ENCODE measurements at regions not wholly inside any gene's neighbourhood (a gene's known extent, or its start where the extent isn't known, plus 50 kb on each side); places are given as distances from the start of the nearest gene placed in this dataset.

DNA sequence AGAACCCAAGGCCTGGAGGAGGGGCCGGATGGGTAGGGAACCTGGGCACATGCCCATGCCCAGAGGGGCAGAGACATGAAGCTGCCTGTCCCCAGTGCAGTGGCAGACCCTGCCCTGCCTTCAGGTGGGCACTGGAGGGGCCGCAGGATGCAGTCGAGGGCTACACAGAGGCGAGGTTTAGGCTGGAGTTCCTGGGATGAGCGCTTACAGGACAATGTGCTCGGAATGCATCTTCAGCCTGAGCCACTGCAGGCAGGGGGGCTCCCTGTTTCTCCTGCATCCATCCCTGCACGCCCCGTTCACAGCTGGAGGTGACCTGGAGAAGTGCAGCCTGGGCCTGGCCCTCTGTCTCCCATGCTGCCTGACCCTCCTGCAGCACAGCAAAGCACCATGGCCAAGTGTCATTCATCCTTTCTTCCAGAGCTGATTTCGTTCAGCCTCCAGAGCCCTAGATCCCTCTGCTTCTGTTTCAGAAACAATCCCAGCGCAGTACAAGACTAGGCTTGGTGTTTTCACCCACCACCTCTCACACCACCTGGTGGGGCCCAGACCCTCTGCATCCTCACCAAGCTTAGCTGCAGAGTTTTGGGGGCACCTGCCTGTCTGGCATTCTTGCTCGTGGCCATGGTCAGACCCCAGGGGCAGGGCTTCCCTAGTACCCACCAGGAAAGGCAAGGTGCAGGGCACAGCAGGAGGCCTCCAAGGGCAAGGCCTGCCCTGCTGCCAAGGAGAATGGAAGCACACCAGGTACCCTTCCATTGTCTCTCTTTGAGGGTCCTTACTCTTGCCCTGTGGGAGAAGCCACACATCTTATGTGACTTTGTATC is 311.9 kb downstream of the TCERG1L start:
- Mint-ChIP-seq H3K36me3 (ENCODE audit: low read depth) (no peaks in the 10 kb centered on the region), H3K4me1 (ENCODE audit: low read depth) (no peaks in the 10 kb centered on the region), H3K4me3 (ENCODE audit: low read depth) (no peak overlapping the region), H3K27ac (no peak overlapping the region), H3K27me3 (ENCODE audit: low read depth) (no peaks in the 10 kb centered on the region), H3K9me3 (no peaks in the 10 kb centered on the region)
- DNase-seq (ENCODE audit: low spot score): no peak
- intact Hi-C loops (cut with micrococcal nuclease): no loop called here

DNA sequence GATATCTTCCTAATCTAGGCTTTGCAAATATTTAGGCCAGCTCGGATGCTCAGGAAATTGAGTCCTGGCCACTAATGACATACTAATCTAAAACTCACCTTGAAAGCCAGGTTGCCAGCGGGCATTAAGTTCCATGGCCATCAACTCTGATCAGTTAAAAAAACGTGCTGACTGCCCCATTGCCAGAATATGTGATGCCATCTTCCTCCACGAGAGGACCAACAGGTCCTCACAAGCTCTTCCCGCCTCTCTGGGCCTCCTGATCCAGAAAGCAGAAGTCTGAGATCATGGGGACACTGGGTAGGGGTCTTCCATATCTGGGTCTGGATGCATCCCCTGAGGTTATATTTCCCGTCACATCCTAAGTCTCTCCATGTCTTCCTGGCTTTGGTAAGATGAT is 311.3 kb downstream of the TCERG1L start:
- Mint-ChIP-seq H3K27ac (no peak overlapping the region), H3K9me3 (no peaks in the 10 kb centered on the region), H3K4me3 (ENCODE audit: low read depth) (no peak overlapping the region), H3K27me3 (ENCODE audit: low read depth) (no peaks in the 10 kb centered on the region), H3K4me1 (ENCODE audit: low read depth) (no peaks in the 10 kb centered on the region), H3K36me3 (ENCODE audit: low read depth) (no peaks in the 10 kb centered on the region)
- no peak for DNase-seq (ENCODE audit: low spot score)
- intact Hi-C loops (cut with micrococcal nuclease): no loop called here

GRCh38 chr10:131000743-131001142 is 310.8 kb downstream of the TCERG1L start:
- no peaks in the 10 kb centered on the region for H3K4me1 Mint-ChIP-seq (ENCODE audit: low read depth)

DNA sequence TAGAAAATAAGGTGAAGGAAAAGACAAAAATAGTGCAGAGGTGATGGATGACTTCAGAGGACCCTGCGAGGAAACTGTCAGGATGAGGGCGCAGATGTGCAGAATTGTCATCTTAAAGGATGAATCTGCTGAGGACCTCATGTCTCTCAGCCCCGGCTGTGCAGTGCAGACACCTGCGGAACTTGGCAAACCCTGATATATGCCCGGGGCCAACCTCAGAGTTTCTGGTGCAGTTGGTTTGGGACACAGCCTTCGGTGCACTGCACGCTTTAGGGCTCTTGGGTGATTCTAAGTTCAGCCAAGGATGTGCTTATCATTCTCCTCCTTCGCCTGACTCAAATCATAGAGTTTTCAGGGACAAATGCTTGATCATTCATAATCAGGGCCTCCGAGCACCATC is 310.1 kb downstream of the TCERG1L start:
- no peaks in the 10 kb centered on the region for H3K27me3 Mint-ChIP-seq (ENCODE audit: low read depth)
- no peak overlapping the region for H3K4me3 Mint-ChIP-seq (ENCODE audit: low read depth)
- H3K27ac Mint-ChIP-seq: no peak overlapping the region
- H3K36me3 Mint-ChIP-seq (ENCODE audit: low read depth): no peaks in the 10 kb centered on the region
- intact Hi-C loops (cut with micrococcal nuclease): no loop called here
- DNase-seq (ENCODE audit: low spot score): no peak
- H3K4me1 Mint-ChIP-seq (ENCODE audit: low read depth): no peaks in the 10 kb centered on the region
- H3K9me3 Mint-ChIP-seq: no peaks in the 10 kb centered on the region

More at GRCh38 chr10:131000743-131001142, 310.8 kb downstream of the TCERG1L start:
- DNase-seq (ENCODE audit: low spot score): no peak
- Mint-ChIP-seq H3K36me3 (ENCODE audit: low read depth) (no peaks in the 10 kb centered on the region), H3K27ac (no peak overlapping the region), H3K9me3 (no peaks in the 10 kb centered on the region), H3K27me3 (ENCODE audit: low read depth) (no peaks in the 10 kb centered on the region), H3K4me3 (ENCODE audit: low read depth) (no peak overlapping the region)
- intact Hi-C loops (cut with micrococcal nuclease): no loop called here

DNA sequence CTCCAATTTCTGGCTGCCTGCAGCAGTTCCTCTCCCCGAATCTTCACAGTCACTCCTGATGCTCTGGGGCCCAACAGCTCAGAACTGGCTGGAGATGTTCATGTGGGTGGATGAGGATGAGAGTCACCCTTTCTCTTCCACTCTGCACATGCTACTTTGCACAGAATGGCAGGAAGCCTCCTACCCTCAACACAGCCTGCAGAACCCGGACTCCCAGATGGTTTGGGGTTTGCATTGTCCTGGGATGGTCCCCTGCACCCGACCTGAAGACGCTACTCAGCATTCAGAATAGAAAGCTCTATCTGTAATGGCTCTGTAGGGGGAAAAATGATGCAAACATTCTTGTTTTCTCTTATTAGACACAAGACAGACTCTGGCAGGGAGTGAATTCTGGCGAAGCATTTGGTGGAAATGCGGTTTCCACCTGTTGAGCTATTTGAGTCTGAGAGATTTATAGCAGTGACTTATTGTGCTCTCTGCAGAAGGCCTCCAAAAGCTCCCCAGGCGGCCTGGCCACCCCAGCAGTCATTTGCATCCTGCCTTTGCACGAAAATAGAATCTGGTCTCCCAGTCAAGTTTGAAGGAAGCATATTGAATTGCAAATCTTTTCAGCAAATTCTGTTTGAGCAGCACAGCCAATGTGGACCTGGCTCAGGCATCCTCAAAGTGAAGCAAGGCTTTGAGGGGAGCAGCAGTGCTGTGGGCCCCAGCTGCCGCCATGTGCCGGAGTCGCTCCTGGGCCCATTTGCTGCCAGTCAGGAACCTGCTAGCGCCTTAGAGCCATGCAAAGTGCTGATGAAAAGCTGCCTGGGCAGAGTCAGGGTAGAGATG is 309.3 kb downstream of the TCERG1L start:
- H3K4me1 Mint-ChIP-seq (ENCODE audit: low read depth): no peaks in the 10 kb centered on the region
- intact Hi-C loops (cut with micrococcal nuclease): no loop called here
- H3K36me3 Mint-ChIP-seq (ENCODE audit: low read depth): no peaks in the 10 kb centered on the region
- H3K27me3 Mint-ChIP-seq (ENCODE audit: low read depth): no peaks in the 10 kb centered on the region
- DNase-seq (ENCODE audit: low spot score): no peak
- no peaks in the 10 kb centered on the region for H3K9me3 Mint-ChIP-seq
- H3K27ac Mint-ChIP-seq: no peak overlapping the region
- no peak overlapping the region for H3K4me3 Mint-ChIP-seq (ENCODE audit: low read depth)

- no peak overlapping the region for H3K27ac Mint-ChIP-seq
- H3K27me3 Mint-ChIP-seq (ENCODE audit: low read depth): no peaks in the 10 kb centered on the region
- H3K9me3 Mint-ChIP-seq: no peaks in the 10 kb centered on the region
- DNase-seq (ENCODE audit: low spot score): no peak
- no peaks in the 10 kb centered on the region for H3K4me1 Mint-ChIP-seq (ENCODE audit: low read depth)
- no peaks in the 10 kb centered on the region for H3K36me3 Mint-ChIP-seq (ENCODE audit: low read depth)
- intact Hi-C loops (cut with micrococcal nuclease): no loop called here
- no peak overlapping the region for H3K4me3 Mint-ChIP-seq (ENCODE audit: low read depth)
Observed at GRCh38 chr10:131003455-131003854, 308.1 kb downstream of the TCERG1L start.

DNA sequence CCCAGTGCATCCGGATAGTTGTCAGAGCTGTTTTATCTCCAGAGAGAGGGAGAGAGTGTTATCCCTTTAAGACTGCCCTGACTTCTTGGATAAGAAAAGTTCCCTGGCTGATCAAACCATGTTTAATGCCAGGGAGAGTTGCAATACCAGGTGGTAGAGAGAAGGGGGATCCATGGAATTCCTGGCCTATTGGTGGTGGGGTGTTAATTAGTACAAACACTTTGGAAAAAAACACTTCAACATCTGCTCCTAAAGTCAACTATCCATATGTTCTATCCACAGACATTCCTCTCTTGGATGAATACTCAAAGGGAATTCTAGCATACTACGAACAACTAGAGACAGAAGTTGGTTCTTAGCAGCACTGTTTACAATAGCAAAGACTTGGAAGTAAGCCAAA is 307.2 kb downstream of the TCERG1L start:
- no peak for DNase-seq (ENCODE audit: low spot score)
- no peaks in the 10 kb centered on the region for H3K36me3 Mint-ChIP-seq (ENCODE audit: low read depth)
- no peaks in the 10 kb centered on the region for H3K27me3 Mint-ChIP-seq (ENCODE audit: low read depth)
- no peaks in the 10 kb centered on the region for H3K4me1 Mint-ChIP-seq (ENCODE audit: low read depth)
- H3K9me3 Mint-ChIP-seq: no peaks in the 10 kb centered on the region
- H3K4me3 Mint-ChIP-seq (ENCODE audit: low read depth): no peak overlapping the region
- intact Hi-C loops (cut with micrococcal nuclease): no loop called here
- no peak overlapping the region for H3K27ac Mint-ChIP-seq

DNA sequence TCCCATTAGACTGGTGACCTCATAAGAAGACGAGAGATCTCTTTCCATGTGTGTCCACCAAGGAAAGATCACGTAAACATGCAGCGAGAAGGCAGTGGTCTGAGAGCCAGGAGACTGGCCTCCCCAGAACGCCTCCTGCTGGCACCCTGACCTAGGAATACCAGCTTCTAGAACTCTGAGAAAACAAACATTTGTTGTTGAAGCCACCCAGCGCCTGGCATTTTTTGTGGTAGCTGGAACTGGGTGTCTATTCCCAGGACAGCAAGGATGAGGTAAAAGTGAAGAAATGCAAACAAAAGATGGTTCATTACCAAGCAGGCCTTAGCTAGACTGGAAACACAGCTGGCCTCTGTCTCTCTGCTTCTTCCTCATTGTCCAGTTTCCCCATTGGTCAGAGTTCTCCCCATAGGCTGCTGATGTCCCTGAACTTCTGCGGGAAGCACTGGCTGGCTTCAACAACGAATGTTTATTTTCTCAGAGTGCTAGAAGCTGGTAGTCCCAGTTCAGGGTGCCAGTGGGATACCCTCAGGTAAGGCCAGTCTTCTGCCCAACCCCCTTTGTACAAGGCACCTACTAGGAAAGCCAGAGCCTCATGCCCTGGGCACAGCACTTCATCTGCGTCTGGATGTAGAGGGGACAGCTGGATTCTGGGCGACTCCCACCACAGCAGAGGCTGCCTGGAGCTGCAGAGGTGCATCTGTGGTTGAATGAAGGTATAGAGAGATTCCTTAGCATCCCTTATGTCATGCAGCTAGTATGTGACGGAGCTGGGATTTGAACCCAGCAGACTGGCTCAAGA is 304.9 kb downstream of the TCERG1L start:
- intact Hi-C loops (cut with micrococcal nuclease): no loop called here
- H3K9me3 Mint-ChIP-seq: no peaks in the 10 kb centered on the region
- H3K4me3 Mint-ChIP-seq (ENCODE audit: low read depth): no peak overlapping the region
- H3K27ac Mint-ChIP-seq: no peak overlapping the region
- H3K36me3 Mint-ChIP-seq (ENCODE audit: low read depth): no peaks in the 10 kb centered on the region
- no peaks in the 10 kb centered on the region for H3K27me3 Mint-ChIP-seq (ENCODE audit: low read depth)
- DNase-seq (ENCODE audit: low spot score): no peak
- H3K4me1 Mint-ChIP-seq (ENCODE audit: low read depth): no peaks in the 10 kb centered on the region

DNA sequence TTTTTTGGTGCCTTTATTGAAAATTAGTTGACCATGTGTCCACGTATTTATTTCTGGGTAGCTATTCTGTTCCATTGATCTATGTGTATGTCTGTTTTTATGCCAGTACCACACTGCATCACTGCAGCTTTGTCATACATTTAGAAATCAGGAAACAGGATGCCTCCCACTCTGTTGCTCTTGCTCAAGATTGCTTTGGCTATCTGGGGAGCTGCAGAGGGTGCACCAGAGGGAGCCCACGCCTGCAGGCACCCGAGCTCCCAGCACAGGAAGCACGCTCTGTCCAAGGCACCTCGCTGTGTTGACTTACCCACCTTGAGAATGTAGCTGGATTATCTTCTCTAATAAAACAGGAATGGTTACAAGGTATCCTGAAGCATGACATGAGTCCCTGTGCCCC is 301.7 kb downstream of the TCERG1L start:
- no peak for DNase-seq (ENCODE audit: low spot score)
- no peaks in the 10 kb centered on the region for H3K36me3 Mint-ChIP-seq (ENCODE audit: low read depth)
- H3K4me1 Mint-ChIP-seq (ENCODE audit: low read depth): no peaks in the 10 kb centered on the region
- no peaks in the 10 kb centered on the region for H3K27me3 Mint-ChIP-seq (ENCODE audit: low read depth)
- no peak overlapping the region for H3K27ac Mint-ChIP-seq
- no peaks in the 10 kb centered on the region for H3K9me3 Mint-ChIP-seq
- no peak overlapping the region for H3K4me3 Mint-ChIP-seq (ENCODE audit: low read depth)
- intact Hi-C loops (cut with micrococcal nuclease): no loop called here

DNA sequence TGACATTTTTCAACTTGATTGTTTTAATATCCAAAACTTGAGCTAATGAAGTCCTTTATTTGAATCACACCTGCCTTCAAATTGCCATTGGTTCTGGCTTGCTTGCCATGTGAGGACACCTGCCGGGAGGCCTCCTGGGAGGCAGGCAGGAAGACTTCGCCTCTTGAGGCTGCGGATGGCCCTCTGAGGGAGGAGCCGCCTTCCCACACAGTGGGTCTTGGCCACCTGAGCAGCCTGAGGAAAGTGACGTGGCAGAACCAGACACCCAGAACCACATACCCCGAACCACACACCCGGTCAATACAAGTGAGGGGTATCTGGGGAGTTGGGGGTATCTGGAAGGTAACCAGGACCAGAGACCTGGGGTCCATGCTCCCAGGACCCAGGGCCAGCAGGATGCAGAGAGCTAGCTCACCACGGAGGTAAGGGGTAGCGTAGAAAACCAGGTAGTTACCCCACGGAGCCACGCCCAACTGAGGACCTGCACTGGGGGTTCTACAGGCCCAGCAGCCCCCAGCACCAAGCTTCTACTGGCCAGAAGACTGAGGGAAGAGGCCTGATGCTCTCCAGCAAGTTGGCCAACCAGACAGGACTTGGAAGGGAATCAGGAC is 300.5 kb downstream of the TCERG1L start:
- H3K27ac Mint-ChIP-seq: no peak overlapping the region
- H3K4me1 Mint-ChIP-seq (ENCODE audit: low read depth): no peaks in the 10 kb centered on the region
- H3K4me3 Mint-ChIP-seq (ENCODE audit: low read depth): no peak overlapping the region
- H3K36me3 Mint-ChIP-seq (ENCODE audit: low read depth): no peaks in the 10 kb centered on the region
- H3K9me3 Mint-ChIP-seq: no peaks in the 10 kb centered on the region
- no peaks in the 10 kb centered on the region for H3K27me3 Mint-ChIP-seq (ENCODE audit: low read depth)
- intact Hi-C loops (cut with micrococcal nuclease): no loop called here
- DNase-seq (ENCODE audit: low spot score): no peak

GRCh38 chr10:131011936-131012640 is 299.4 kb downstream of the TCERG1L start:
- no peak overlapping the region for H3K4me3 Mint-ChIP-seq (ENCODE audit: low read depth)
- no peak for DNase-seq (ENCODE audit: low spot score)
- intact Hi-C loops (cut with micrococcal nuclease): no loop called here
- no peaks in the 10 kb centered on the region for H3K36me3 Mint-ChIP-seq (ENCODE audit: low read depth)
- no peak overlapping the region for H3K27ac Mint-ChIP-seq
- H3K9me3 Mint-ChIP-seq: no peaks in the 10 kb centered on the region
- H3K4me1 Mint-ChIP-seq (ENCODE audit: low read depth): no peaks in the 10 kb centered on the region
- no peaks in the 10 kb centered on the region for H3K27me3 Mint-ChIP-seq (ENCODE audit: low read depth)

DNA sequence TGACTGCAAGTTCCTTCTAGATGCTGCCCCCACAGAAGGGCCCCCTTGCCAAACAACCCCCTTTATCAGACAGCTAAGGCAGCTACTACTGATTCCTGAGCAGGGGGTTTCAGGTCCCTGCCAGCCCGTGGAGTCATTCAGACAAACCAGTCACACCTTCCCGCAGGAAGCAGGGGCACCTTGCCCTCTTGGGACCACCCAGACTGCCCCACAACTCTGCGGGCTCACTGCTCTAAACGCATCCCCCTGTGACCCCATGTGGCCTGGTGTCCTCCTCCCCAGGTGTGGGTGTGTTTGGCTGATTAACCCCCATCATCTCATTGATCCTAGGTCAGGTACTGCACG is 298.9 kb downstream of the TCERG1L start:
- Mint-ChIP-seq H3K9me3 (no peaks in the 10 kb centered on the region), H3K27me3 (ENCODE audit: low read depth) (no peaks in the 10 kb centered on the region), H3K27ac (no peak overlapping the region), H3K36me3 (ENCODE audit: low read depth) (no peaks in the 10 kb centered on the region), H3K4me3 (ENCODE audit: low read depth) (no peak overlapping the region), H3K4me1 (ENCODE audit: low read depth) (no peaks in the 10 kb centered on the region)
- intact Hi-C loops (cut with micrococcal nuclease): no loop called here
- DNase-seq (ENCODE audit: low spot score): no peak
